ENCODE measurements at regions not wholly inside any gene's neighbourhood (a gene's known extent, or its start where the extent isn't known, plus 50 kb on each side); places are given as distances from the start of the nearest gene placed in this dataset.
"Not testable (repeated sequence)": the region's sequence is repeated elsewhere in the genome, so short reads cannot be mapped to it uniquely, and the experiment has no call there.

DNA sequence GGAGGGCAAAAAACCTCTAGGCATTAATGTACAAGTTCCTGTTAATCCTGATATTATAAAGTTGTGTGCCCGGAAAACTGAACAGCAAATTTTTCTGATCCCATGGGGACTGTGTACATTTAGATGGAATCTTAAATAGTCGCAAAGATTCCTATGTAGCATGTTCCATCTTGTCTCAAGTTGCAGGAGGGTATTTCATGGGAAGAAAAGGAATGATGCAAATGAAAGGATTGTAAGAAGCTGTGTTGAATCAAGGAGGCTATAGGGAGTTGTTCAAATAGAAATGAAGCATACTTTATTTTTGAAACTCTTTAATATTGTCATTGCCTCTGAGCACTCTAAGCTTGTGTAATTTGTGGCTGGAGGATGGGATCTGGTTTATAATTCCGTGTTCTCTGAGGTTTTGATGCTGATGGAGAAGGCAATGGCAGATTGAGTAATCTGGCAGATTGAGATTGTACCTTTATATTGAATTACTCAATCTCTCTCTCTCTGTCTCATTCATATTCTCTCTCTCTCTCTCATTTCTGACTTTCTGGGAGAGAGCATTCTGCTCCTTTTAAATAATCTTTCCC lies 288.5 kb downstream of the OSTF1 start:
- no peak for DNase-seq (ENCODE audit: low read depth, low spot score)
- in situ Hi-C loops (cut with HindIII; ENCODE audit: low sequenced_read_pairs): no loop called here
- H3K4me3 ChIP-seq (ENCODE audit: low read depth, low read length): no peak overlapping the region
- TF ChIP-seq, protein P1, sequence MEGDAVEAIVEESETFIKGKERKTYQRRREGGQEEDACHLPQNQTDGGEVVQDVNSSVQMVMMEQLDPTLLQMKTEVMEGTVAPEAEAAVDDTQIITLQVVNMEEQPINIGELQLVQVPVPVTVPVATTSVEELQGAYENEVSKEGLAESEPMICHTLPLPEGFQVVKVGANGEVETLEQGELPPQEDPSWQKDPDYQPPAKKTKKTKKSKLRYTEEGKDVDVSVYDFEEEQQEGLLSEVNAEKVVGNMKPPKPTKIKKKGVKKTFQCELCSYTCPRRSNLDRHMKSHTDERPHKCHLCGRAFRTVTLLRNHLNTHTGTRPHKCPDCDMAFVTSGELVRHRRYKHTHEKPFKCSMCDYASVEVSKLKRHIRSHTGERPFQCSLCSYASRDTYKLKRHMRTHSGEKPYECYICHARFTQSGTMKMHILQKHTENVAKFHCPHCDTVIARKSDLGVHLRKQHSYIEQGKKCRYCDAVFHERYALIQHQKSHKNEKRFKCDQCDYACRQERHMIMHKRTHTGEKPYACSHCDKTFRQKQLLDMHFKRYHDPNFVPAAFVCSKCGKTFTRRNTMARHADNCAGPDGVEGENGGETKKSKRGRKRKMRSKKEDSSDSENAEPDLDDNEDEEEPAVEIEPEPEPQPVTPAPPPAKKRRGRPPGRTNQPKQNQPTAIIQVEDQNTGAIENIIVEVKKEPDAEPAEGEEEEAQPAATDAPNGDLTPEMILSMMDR (IDR thresholded peaks at IDR 0.05; ENCODE audit: low read depth, low read length): no peak

DNA sequence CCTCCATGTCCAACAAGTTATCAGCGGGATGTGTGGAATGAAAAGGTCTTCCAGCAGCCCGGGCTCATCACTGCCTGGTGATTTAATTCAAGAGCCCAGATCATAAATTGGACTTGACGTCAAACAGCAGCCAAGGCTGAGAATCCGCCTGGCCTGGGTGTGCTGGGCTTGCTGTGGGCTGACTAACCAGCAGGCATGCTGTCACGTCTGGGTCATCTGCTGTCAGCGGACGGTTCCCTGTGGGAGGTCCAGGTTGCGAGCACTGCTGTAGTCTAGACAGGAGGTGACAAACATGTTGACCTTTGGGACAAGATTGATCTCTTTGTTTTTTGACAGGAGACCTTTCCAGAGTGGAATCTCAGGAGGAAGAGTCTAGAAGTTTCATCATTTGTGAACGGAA lies 289.7 kb downstream of the OSTF1 start:
- DNase-seq (ENCODE audit: low read depth, low spot score): peak; percentile 68
- TF ChIP-seq, protein P1 (IDR thresholded peaks at IDR 0.05; ENCODE audit: low read depth, low read length): no peak
- no peak overlapping the region for H3K4me3 ChIP-seq (ENCODE audit: low read depth, low read length)
- in situ Hi-C loops (cut with HindIII; ENCODE audit: low sequenced_read_pairs): no loop called here

DNA sequence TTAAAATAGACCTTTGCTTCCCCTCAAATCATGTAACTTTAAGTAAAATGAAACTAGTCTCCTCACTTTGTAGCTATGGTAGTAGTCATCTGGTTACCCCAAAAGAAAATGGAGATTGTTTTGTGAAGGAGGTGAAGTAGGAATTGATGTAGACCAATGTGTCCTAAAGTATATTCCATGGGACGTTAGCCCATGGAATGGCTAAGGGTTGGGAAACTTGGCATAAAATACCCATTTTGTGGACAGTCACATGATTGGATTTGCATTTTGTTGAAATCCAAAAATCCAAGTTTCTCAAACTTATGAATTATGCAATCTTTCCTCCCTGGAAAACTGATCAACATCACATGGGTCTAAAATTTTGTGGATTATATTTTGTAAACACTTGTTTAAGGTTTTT lies 290.6 kb downstream of the OSTF1 start:
- no peak overlapping the region for H3K4me3 ChIP-seq (ENCODE audit: low read depth, low read length)
- no peak for DNase-seq (ENCODE audit: low read depth, low spot score)
- in situ Hi-C loops (cut with HindIII; ENCODE audit: low sequenced_read_pairs): no loop called here
- TF ChIP-seq, protein P1 (IDR thresholded peaks at IDR 0.05; ENCODE audit: low read depth, low read length): no peak

DNA sequence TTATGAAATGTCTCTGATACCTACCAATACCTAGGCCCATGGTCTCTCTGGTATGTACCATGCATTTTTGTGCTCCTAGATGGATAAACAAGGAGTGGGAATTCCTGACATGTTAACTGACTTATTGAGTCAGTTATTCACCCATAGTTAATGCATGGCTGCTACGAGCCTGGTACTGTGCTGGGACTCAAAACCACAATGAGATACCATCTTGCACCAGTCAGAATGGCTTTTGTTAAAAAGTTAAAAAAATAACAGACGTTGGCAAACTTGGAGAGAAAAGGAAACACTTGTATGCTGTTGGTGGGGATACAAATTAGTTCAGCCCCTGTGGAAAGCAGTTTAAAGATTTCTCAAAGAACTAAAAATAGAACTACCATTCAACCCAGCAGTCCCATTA lies 293.8 kb downstream of the OSTF1 start:
- TF ChIP-seq, protein P1 (IDR thresholded peaks at IDR 0.05; ENCODE audit: low read depth, low read length): no peak
- in situ Hi-C loops (cut with HindIII; ENCODE audit: low sequenced_read_pairs): no loop called here
- no peak overlapping the region for H3K4me3 ChIP-seq (ENCODE audit: low read depth, low read length)
- DNase-seq (ENCODE audit: low read depth, low spot score): peak; percentile 21

DNA sequence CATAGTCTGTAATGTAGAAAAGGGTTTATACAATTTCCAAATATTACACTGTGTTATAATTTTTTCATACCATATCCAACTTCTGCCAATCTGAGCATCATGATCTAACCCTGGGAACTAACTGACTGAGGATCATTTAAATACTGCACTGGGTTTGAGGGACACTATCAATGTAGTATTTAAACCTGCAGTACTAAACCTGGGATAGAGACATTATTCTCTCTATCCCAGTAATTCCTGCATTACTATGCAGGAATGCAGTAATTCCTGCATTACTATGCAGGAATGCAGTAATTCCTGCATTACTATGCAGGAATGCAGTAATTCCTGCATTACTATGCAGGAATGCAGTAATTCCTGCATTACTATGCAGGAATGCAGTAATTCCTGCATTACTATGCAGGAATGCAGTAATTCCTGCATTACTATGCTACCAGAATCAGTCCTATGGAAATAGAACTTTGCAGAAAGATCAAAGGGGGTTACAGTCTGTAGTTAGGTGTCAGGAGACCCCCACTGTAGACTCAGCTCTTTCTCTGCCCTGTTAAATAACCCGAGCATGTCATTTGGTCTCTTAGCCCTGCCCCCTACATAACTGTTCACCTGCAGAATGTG lies 295.2 kb downstream of the OSTF1 start:
- H3K4me3 ChIP-seq (ENCODE audit: low read depth, low read length); DNase-seq (ENCODE audit: low read depth, low spot score); in situ Hi-C loops (cut with HindIII; ENCODE audit: low sequenced_read_pairs): not testable (repeated sequence)

DNA sequence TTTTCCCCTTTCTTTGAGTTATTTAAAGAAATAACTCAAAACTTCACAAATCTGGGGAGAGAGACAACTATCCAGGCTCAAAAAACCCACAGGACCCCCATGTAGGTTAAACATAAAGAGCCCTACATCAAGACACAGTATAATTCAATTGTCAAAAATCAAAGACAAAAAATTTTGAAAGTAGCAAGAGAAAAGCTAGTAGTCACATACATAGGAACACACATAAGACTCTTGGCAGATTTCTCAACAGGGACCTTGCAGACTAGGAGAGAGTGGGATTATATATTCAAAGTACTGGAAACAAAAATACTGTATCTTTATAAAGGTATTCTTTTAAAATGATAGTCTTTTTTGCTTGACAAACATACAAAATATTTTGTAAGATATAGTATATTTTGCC lies 296.9 kb downstream of the OSTF1 start:
- TF ChIP-seq, protein P1 (IDR thresholded peaks at IDR 0.05; ENCODE audit: low read depth, low read length): no peak
- no peak for DNase-seq (ENCODE audit: low read depth, low spot score)
- H3K4me3 ChIP-seq (ENCODE audit: low read depth, low read length): no peak overlapping the region
- in situ Hi-C loops (cut with HindIII; ENCODE audit: low sequenced_read_pairs): no loop called here

DNA sequence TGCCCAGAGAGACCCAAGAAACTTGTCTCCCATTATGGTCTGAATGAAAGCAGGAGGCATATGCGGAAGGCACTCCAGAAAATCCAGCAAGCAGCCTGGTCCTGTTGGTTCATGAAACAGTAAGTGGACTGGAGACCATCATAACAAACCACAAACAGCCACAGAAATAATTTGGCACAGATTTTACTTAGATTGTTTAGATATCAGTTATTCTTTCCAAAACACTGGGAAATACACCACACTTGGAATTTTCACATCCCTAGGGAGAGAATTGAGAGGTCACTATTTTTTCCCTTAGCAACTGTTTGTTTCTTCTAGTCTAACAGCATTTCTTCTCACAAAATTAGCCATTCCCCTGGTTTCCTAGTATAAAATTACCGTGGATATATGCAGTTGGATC lies 300.8 kb downstream of the OSTF1 start:
- DNase-seq (ENCODE audit: low read depth, low spot score): peak; percentile 20
- H3K4me3 ChIP-seq (ENCODE audit: low read depth, low read length): no peak overlapping the region
- TF ChIP-seq, protein P1 (IDR thresholded peaks at IDR 0.05; ENCODE audit: low read depth, low read length): no peak
- in situ Hi-C loops (cut with HindIII; ENCODE audit: low sequenced_read_pairs): no loop called here
